ENCODE measurements at regions not wholly inside any gene's neighbourhood (a gene's known extent, or its start where the extent isn't known, plus 50 kb on each side); places are given as distances from the start of the nearest gene placed in this dataset.
"Not testable (repeated sequence)": the region's sequence is repeated elsewhere in the genome, so short reads cannot be mapped to it uniquely, and the experiment has no call there.

DNA sequence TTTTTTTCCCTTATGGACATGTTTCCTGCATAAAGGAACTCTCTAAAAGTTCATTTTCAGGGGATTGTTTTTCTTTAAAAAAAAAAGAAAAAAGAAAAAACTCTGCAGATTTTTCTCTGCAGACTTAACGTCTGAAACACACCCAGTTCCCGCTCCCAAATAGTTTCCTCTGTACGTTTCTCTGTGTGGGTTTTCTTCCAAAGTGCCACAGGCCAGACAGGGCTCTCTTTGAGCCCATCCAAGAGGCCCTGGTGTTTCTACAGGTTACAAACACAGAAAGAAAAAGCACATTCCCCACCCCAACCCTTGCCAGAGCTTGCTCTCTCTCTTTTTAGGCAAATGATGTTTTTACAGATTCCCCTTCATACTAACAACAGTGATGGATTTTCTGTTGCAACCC, 258.6 kb downstream of the FNDC1 start:
- H3K36me3 Mint-ChIP-seq (ENCODE audit: low read depth): no peaks in the 10 kb centered on the region
- H3K9me3 Mint-ChIP-seq: no peaks in the 10 kb centered on the region
- H3K27me3 Mint-ChIP-seq: peaks cover 2% of the 10 kb centered on the region
- intact Hi-C loops (cut with micrococcal nuclease): no loop called here
- DNase-seq: no peak
- no peak overlapping the region for H3K4me3 Mint-ChIP-seq
- no peaks in the 10 kb centered on the region for H3K4me1 Mint-ChIP-seq
- H3K27ac Mint-ChIP-seq: no peak overlapping the region

GRCh38 chr6:159427335-159427734, 258.1 kb downstream of the FNDC1 start:
- Mint-ChIP-seq H3K27me3 (peaks cover 2% of the 10 kb centered on the region), H3K36me3 (ENCODE audit: low read depth) (no peaks in the 10 kb centered on the region), H3K4me1 (no peaks in the 10 kb centered on the region), H3K4me3 (no peak overlapping the region), H3K9me3 (no peaks in the 10 kb centered on the region), H3K27ac (no peak overlapping the region)
- DNase-seq: no peak
- intact Hi-C loops (cut with micrococcal nuclease): no loop called here

DNA sequence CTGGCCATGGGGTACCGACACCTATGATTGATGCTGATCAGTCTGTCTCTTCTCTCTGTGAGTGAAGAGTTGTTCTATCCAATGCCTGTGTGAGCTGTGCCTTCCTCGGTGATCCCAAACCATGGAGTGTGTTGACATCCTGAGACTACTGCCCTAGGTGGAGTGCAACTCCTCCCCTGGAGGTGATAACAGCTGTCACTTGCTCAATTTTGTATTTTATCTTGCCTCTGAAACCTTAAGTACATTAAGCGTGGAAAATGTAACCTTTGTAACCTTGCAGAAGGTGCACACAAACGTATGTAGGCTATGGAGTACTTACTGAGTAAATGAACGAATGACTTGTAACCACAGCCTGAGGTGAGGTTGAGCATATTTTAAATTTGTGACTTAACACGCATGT, 256.2 kb downstream of the FNDC1 start:
- H3K4me3 Mint-ChIP-seq: no peak overlapping the region
- no peaks in the 10 kb centered on the region for H3K9me3 Mint-ChIP-seq
- intact Hi-C loops (cut with micrococcal nuclease): no loop called here
- no peaks in the 10 kb centered on the region for H3K36me3 Mint-ChIP-seq (ENCODE audit: low read depth)
- H3K4me1 Mint-ChIP-seq: no peaks in the 10 kb centered on the region
- peaks cover 2% of the 10 kb centered on the region for H3K27me3 Mint-ChIP-seq
- no peak overlapping the region for H3K27ac Mint-ChIP-seq
- DNase-seq: no peak

DNA sequence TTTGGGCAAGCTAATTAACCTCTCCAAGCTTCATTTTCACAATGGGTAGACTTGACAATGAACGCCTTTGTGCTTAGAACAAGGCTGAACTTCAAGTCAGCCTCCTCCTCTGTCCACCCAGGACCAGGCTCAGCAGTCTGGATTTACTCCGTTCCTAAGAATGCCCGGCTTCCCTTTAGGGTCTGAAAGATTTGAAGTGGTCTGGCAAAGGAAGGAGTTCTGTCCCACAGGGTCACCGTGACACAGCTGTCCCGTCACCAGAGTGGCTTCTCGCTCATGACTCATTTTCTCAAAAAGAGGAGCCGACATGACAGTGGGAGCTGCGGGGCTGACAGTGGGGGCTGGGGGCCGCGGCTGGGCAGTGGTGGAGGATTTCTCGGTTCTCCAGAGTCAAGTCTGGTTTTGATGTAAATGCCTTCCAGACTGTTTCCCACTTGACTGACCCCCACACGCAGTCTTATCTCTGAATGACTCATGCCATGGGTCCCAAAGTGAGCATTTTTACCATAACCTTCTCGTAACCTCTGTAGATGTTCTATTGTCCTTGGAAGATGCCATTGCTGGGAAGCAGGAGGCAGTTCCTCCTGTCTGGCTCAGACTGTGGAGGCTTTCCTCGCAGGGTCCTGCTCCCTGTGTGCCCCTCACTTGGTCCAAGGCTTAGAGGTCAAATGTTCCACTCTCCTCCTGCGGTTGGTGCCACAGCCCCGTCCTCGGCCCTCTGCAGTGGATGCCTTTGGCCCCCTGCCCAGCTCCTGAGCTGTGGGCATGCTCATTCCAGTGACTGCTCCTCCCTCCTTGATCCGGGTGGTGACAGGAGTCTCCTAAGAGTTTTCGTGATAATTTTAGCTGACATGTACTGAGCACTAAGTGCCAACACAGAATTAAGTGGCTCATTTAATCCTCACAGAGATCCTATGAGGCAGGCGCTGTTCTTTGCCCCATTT, 253.1 kb downstream of the FNDC1 start:
- intact Hi-C loops (cut with micrococcal nuclease): no loop called here
- no peak for DNase-seq
- Mint-ChIP-seq H3K4me1 (no peaks in the 10 kb centered on the region), H3K36me3 (ENCODE audit: low read depth) (no peaks in the 10 kb centered on the region), H3K4me3 (no peak overlapping the region), H3K27ac (no peak overlapping the region), H3K9me3 (no peaks in the 10 kb centered on the region), H3K27me3 (peaks cover 2% of the 10 kb centered on the region)

- no peaks in the 10 kb centered on the region for H3K36me3 Mint-ChIP-seq (ENCODE audit: low read depth)
- no peak for DNase-seq
- H3K27ac Mint-ChIP-seq: no peak overlapping the region
- intact Hi-C loops (cut with micrococcal nuclease): no loop called here
- peaks cover 2% of the 10 kb centered on the region for H3K27me3 Mint-ChIP-seq
- no peaks in the 10 kb centered on the region for H3K4me1 Mint-ChIP-seq
- H3K9me3 Mint-ChIP-seq: no peaks in the 10 kb centered on the region
- no peak overlapping the region for H3K4me3 Mint-ChIP-seq
These were observed 252.4 kb downstream of the FNDC1 start for GRCh38 chr6:159421586-159421985.

DNA sequence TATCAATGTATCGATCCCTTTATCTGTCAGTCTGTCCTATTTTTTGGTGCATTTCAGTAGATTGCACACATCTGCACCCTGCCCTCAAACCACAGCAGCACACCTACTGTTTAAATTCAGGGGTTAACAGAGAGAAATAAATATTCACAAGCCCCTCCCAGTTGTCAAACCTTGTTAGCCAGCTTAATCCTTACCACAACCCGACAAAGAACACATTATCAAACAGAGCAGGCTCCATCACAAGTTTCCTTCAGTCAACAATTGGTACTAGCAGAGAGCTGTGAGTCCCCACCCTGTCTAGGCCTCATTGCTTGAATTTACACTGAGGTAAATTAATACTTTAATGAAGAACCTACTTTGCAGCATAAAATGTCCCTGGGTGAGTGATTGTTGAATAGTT, 249.8 kb downstream of the FNDC1 start:
- DNase-seq: no peak
- H3K27ac Mint-ChIP-seq: no peak overlapping the region
- peaks cover 6% of the 10 kb centered on the region for H3K9me3 Mint-ChIP-seq
- intact Hi-C loops (cut with micrococcal nuclease): no loop called here
- peaks cover 4% of the 10 kb centered on the region for H3K27me3 Mint-ChIP-seq
- no peak overlapping the region for H3K4me3 Mint-ChIP-seq
- no peaks in the 10 kb centered on the region for H3K36me3 Mint-ChIP-seq (ENCODE audit: low read depth)
- no peaks in the 10 kb centered on the region for H3K4me1 Mint-ChIP-seq

- H3K27ac Mint-ChIP-seq: no peak overlapping the region
- intact Hi-C loops (cut with micrococcal nuclease): no loop called here
- H3K4me1 Mint-ChIP-seq: no peaks in the 10 kb centered on the region
- peaks cover 6% of the 10 kb centered on the region for H3K9me3 Mint-ChIP-seq
- H3K27me3 Mint-ChIP-seq: peaks cover 4% of the 10 kb centered on the region
- no peak for DNase-seq
- no peak overlapping the region for H3K4me3 Mint-ChIP-seq
- H3K36me3 Mint-ChIP-seq (ENCODE audit: low read depth): no peaks in the 10 kb centered on the region
These were observed 247.8 kb downstream of the FNDC1 start for GRCh38 chr6:159416891-159417560.

GRCh38 chr6:159415540-159415939, 246.3 kb downstream of the FNDC1 start:
- no peak overlapping the region for H3K4me3 Mint-ChIP-seq
- no peaks in the 10 kb centered on the region for H3K4me1 Mint-ChIP-seq
- H3K36me3 Mint-ChIP-seq (ENCODE audit: low read depth): no peaks in the 10 kb centered on the region
- DNase-seq: no peak
- intact Hi-C loops (cut with micrococcal nuclease): no loop called here
- peaks cover 4% of the 10 kb centered on the region for H3K27me3 Mint-ChIP-seq
- H3K9me3 Mint-ChIP-seq: peaks cover 6% of the 10 kb centered on the region
- H3K27ac Mint-ChIP-seq: no peak overlapping the region

DNA sequence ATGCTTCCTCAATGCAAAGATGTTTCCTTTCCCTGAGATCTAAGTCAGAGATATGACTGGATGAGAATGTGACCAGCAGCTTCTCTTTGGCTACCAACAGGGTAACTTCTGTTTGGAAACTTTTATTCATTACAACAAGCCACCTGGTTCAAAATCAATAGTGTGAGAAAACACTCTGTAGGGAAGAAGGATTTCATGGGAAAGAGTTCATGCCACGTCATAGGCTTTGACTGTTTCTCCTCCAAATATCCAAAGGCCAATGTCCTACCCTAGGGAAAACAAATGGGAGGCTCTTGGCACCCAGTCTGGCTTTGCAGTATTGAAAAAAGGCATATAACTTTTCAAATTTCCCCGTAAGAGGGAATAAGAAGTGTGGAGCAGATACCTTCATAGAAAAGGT, 245.5 kb downstream of the FNDC1 start:
- H3K36me3 Mint-ChIP-seq (ENCODE audit: low read depth): no peaks in the 10 kb centered on the region
- intact Hi-C loops (cut with micrococcal nuclease): no loop called here
- H3K27me3 Mint-ChIP-seq: peaks cover 4% of the 10 kb centered on the region
- H3K4me1 Mint-ChIP-seq: no peaks in the 10 kb centered on the region
- H3K4me3 Mint-ChIP-seq: no peak overlapping the region
- H3K9me3 Mint-ChIP-seq: peaks cover 6% of the 10 kb centered on the region
- no peak overlapping the region for H3K27ac Mint-ChIP-seq
- DNase-seq: no peak

DNA sequence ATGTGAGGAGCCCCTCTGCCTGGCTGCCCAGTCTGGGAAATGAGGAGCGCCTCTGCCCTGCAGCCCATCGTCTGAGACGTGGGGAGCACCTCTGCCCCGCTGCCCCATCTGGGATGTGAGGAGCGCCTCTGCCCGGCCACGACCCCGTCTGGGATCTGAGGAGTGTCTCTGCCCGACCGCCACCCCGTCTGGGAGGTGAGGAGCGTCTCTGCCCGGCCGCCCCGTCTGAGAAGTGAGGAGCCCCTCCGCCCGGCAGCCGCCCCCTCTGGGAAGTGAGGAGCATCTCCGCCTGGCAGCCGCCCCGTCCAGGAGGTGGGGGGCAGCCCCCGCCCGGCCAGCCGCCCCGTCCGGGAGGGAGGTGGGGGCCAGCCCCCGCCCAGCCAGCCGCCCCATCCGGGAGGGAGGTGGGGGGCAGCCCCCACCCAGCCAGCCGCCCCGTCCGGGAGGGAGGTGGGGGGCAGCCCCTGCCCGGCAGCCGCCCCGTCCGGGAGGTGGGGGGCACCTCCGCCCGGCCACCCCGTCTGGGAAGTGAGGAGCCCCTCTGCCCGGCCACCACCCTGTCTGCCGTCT, 238.1 kb downstream of the FNDC1 start:
- H3K4me3 Mint-ChIP-seq; H3K36me3 Mint-ChIP-seq (ENCODE audit: low read depth); DNase-seq; H3K27ac Mint-ChIP-seq; H3K4me1 Mint-ChIP-seq; intact Hi-C loops (cut with micrococcal nuclease); H3K9me3 Mint-ChIP-seq; H3K27me3 Mint-ChIP-seq: not testable (repeated sequence)

DNA sequence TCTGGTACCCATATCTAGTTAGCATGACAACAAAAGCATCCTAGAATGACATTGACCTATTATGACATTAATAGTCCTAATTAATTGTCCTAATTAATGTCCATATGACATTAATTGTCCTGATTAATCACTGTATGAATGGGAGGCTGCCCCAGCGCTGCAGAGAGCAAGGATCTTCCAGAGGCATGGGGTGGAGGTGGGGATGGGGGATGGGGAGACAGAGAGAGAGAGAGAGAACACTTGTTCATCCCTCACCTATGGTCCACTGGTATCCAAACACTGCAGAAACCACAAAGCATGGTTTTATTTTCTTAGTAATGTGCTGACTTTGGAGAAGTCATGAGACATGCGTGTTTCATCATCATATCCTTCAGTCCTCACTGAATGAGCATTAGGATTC, 235.1 kb downstream of the FNDC1 start:
- Mint-ChIP-seq H3K9me3 (no peaks in the 10 kb centered on the region), H3K27ac (no peak overlapping the region), H3K4me1 (no peaks in the 10 kb centered on the region), H3K36me3 (ENCODE audit: low read depth) (no peaks in the 10 kb centered on the region), H3K27me3 (no peaks in the 10 kb centered on the region), H3K4me3 (no peak overlapping the region)
- intact Hi-C loops (cut with micrococcal nuclease): no loop called here
- DNase-seq: no peak

GRCh38 chr6:159400826-159401225, 231.6 kb downstream of the FNDC1 start:
- DNase-seq: no peak
- H3K4me3 Mint-ChIP-seq: no peak overlapping the region
- no peaks in the 10 kb centered on the region for H3K36me3 Mint-ChIP-seq (ENCODE audit: low read depth)
- H3K9me3 Mint-ChIP-seq: no peaks in the 10 kb centered on the region
- no peak overlapping the region for H3K27ac Mint-ChIP-seq
- intact Hi-C loops (cut with micrococcal nuclease): no loop called here
- peaks cover 5% of the 10 kb centered on the region for H3K27me3 Mint-ChIP-seq
- H3K4me1 Mint-ChIP-seq: no peaks in the 10 kb centered on the region

- no peak for DNase-seq
- Mint-ChIP-seq H3K36me3 (ENCODE audit: low read depth) (no peaks in the 10 kb centered on the region), H3K27ac (no peak overlapping the region), H3K4me1 (no peaks in the 10 kb centered on the region), H3K27me3 (peaks cover 5% of the 10 kb centered on the region), H3K9me3 (no peaks in the 10 kb centered on the region), H3K4me3 (no peak overlapping the region)
- intact Hi-C loops (cut with micrococcal nuclease): no loop called here
These were observed 230.6 kb downstream of the FNDC1 start for GRCh38 chr6:159399751-159400221.

GRCh38 chr6:159398633-159399032, 229.4 kb downstream of the FNDC1 start:
- H3K4me1 Mint-ChIP-seq: no peaks in the 10 kb centered on the region

More at GRCh38 chr6:159398633-159399032, 229.4 kb downstream of the FNDC1 start:
- Mint-ChIP-seq H3K36me3 (ENCODE audit: low read depth) (no peaks in the 10 kb centered on the region), H3K4me3 (no peak overlapping the region), H3K27ac (no peak overlapping the region), H3K27me3 (peaks cover 5% of the 10 kb centered on the region), H3K9me3 (no peaks in the 10 kb centered on the region)
- no peak for DNase-seq
- intact Hi-C loops (cut with micrococcal nuclease): no loop called here

Data from activated CD4-positive, alpha-beta T cell treated with anti-CD3 and anti-CD28 coated beads, Interleukin-2, amount 10 ng/mL, durations not matched to agents 24 days and 14 days (primary cell).